HG03571 (cell line): ENCODE measurements at regions not wholly inside any gene's neighbourhood (a gene's known extent, or its start where the extent isn't known, plus 50 kb on each side); places are given as distances from the start of the nearest gene placed in this dataset.

Source experiments
- ATAC-seq: cut with Tn5 transposase; IDR thresholded peaks from one replicate; pipeline ENCODE4 v1.9.1; 2021; ENCODE audit not compliant: unreplicated experiment

DNA sequence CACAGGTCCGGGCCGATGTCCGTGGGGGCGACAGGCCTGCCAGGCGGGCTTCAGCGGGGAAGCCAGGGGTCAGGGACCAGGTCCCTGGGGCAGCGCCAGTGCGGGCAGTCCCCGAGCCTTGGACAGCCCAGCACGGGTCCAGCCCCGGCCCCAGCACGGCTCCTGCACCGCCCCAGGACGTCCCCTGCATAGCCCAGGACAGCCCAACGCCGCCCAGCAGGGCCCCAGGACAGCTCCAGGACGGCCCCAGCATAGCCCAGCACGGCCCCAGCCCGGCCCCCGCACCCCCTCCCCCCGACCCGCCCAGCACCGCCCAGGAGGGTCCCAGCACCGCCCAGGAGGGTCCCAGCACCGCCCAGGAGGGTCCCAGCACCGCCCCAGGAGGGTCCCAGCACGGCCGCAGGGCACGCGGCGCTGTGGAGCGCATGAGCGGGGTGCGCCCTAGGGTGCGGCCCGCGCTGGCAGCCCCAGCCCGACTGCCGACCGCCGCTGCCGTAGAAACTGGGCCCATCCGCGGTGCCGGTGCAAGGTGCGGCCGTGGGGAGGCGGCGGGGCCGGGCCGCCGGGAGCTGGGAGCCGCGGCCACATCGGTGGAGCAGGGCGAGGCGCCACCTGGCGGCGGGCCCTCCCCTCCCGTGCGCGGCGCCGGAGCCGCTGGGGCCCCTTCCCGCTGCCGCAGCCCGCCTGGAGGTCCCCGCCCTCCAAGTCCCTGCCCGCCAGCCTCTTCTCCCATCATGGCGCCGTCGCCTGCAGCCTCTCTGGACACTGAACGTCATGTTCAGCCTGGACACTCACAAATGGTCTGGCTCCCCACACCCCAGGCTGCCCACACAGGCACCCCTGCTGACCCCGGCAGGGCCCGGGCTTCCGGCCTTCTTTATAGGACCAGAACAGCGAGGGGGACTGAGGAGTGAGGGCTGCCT is 106.8 kb upstream of the NKX1-1 start:
- ATAC-seq, result no peak

DNA sequence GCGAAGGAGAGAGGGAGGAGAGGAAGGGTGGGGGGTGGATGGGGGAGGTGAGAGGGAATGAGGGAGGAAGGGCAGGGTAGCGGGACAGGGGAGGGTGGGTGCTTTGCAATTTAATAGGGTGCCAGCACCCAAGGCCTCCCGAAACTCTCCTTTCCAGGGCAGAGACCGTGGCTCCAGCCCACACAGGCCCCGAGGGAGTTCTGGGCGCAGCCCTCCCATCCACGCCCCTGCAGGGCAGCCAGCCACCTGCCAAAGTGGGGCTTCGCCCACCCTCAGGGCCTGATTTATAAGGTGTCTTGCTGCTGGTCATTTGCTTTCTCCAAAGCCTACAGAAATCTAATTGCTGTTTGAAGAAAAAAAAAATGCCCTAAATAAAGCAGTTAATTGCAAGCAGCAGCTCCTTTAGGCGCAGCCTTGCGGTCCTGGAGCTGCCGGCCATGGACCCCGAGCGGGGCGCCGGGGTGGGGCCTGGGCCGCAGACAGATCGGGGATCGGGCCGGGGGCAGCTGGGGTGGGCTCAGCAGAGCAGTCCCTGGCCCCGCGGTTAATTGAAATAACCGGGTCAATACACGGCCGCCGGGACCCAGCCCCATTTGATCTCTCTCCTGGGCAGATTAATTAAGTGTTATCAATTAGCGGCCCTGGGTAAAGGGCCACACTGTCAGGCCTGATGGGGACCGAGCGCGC is 106.0 kb upstream of the NKX1-1 start:
- no peak for ATAC-seq

DNA sequence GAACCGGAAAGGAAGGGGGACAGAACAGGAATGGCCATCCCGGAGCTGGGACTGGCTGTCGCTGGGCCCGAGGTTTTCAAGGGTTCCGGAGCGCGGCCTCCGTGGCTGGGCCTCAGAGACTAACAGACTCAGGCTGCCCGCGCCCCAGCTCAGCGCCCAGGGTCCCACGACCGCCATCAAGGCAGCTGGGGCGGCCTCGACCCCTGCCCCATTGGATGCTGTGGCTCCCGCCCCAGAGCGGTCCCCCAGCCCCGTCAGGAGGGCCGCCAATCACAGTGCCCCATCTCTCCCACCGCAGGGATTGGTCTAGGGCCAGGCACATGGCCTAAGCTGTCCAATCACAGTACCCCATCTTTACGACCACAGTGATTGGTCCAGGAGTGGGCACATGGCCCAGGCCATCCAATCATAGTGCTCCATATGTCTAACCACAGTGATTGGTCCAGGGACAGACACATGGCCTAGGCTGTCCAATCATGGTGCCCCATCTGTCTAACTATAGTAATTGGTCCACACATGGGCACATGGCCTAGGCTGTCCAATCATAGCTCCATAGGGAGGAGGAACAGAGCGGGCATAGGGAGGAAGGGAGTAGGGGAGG is 105.3 kb upstream of the NKX1-1 start:
- ATAC-seq, result no peak

DNA sequence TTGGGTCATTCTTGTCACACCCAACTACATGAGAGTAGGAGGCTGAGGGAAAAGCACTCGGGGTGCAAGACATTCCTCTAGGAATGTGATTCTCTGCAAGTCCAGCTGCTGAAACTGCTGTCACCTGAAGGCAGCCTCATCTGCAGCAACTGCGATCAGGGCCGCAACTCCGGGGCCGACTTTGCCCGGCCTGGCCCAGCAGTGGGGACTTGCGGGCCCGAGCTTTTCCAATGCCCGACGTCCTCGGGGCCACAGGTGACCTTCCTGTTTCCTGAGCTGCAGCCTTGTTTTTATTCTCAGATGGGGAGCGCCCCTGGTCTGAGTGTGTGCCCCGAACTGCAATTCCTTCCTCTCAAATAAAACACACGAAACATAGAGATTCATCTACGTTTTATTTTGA is 104.7 kb upstream of the NKX1-1 start:
- ATAC-seq, result no peak

DNA sequence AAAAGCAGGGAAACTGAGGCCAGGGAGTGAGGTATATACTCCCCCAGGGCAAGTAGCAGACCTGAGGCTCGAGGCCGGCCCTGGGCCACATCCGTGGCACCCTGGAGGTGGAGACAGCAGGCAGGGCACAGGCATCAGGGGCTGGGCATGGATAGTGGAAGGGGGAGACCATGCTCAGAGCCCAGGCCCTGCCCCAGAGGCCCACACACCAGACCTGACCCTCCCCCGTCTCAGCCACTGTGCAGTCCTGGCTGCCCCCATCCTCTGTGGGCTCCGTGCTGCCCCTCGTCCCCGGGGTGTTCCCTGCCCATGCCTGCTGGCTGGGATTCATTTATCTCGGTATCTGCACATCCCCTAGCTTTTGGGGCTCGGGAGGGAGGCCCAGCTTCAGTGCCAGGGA is 103.1 kb upstream of the NKX1-1 start:
- no peak for ATAC-seq

DNA sequence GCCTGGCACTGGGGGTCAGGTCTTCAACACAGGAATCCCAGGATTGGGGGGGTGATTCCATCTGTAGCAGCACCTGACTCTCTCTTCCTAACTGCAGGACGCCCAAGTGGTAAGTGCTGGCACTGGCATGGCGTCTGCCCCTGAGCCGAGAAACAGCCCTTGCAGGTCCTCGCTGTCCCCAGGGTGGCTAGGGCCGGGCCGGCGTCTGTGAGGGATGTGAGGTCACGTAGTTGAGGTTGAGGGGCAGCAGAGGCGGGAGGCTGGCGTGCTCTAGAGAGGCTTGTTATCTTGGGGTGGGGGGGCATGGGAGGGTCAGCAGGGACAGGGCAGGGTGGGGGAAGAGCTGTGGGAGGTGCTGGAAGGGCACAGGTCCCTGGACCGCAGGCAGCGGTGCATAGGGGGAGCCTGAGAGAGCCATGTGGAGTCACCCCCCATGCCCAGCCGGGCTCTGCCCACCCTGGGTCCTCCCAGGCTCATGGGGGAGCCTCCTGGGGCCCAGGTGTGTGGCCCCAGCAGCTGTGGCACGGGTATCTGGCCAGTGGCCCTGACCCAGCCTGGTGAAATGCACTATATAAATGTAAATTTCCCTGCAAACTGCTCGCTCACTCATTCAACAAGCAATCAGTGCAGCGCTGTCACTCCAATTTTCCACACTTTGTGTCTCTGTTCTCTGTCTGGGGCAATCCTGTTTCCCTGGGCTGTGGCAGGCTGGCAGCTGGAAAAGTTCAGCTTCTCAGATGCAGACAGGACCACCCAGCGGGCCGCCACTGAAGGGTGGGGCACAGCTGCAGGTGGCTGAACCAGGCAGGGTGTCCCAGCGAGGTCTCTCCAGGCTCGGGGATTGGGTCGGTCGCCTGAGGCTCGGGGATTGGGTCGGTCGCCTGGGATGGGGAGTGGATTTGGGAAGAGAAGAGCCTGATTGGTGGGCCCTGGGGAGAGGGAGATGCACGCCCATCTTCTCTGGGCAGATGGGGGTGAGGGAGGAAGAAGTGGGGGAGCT is 102.2 kb upstream of the NKX1-1 start:
- no peak for ATAC-seq

DNA sequence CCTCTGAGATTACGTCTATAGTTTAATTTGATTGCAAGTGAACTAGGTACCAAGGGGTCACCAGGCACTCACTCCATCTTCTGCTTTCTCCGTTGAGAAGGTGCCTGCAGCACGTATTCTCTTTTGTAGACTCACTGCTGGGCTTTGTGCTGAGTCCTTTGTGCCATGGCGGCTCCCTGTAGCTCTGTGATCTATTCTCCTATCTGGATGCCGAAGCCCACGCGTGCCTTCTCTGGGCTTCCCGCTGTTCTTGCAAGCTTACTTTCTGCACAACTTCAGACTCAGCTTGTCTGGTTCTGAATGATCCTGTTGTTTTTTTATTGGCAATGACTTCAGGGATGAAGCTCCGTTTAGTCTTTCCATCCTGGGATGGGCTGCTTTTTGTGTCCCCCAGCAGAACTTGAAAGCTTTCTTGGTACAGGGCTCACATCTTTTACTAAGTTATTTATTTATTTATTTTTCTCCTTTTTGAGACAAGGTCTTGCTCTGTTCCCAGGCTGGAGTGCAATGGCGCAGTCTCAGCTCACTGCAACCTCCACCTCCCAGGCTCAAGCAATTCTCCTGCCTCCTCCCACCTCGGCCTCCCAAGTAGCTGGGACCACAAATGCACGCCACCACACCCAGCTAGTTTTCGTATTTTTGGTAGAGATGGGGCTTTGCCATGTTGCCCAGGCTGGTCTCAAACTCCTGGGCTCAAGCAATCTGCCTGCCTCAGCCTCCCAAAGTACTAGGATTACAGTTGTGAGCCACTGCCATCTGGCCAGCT is 100.9 kb upstream of the NKX1-1 start:
- no peak for ATAC-seq

DNA sequence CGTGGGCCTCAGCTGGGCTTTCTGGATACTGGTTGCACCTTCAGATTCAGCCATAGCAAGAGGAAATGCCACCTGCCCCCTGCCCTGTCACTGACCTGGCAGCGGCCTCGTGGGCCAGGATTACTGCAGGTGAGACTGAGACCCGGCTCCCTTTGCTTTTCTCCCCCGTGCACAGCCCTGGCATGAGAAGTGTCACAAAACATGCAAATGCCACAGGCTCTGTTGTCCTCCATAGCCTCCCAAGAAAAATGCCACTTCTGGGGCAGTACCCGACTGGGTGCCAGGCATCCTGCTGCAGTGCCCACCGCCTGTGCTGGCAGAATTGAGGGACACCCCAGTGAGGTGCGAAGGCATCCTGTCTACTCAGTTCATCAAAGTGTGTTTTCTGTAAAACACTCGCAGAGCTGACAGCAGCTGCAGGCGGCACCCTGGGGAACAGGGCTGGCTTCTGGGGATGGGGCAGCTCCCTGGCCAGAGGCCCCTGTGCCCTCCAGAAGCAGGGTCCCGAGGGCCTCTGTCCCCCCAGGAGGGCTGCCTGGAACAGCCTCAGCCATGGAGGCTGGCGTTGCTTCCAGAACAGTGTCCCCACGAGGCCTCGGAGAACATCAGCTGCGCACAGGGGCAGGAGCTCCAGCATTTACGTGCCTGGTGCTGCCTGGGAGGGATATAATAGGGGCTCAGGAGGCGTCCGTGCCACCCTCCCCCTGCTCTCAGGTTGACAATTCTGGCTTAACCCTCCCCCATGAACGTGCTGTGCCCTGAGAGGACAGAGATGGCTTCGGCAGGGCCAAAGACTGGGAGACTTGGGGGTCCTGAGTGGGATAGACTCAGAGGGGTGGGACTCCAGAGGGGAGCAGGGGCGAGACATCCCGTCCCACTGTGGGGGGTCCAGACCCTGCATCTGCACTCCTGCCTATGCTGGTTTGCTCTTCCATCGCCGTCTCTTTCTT is 99.5 kb upstream of the NKX1-1 start:
- no peak for ATAC-seq

DNA sequence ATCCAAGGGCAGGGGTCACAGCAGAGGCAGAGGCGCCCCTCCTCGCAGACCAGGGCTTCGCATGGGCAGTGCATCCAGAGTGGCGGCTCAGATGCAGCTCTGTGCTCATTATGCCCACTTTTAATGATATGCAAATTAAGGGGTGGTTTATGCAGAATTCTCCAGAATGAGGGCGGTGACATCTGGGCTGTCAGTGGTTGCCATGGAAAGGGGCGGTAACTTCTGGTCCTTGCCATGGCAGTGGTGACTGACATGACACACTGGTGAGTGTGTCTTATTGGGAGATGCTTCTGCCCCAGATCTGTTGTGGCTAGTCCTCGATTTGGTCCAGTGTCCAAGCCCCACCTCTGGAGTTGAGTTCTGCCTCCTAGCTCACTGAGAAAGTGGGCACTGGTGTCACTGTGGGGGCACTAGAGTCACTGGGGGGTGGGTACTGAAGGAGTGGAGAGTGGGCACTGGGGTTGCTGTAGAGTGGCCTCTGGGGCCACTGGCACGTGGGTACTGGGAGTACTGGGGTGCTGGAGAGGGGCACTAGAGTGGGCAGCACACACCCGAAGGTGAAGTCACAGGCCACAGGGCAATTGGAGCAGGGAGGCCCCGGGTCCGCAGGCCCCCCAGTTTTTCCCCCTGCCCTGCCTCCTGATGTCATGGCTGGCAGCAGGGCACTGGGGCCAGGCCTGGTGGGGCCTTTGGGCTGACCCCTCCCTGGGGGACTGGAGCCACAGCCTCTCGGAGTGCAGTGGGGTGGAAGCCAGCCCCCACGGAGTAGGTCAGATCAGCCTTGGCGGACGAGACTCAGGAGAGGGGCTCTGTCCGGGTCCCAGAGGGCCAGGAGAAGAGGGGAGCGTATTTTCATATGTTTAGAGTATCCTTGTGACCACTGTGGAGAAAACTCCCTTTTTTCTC is 98.6 kb upstream of the NKX1-1 start:
- ATAC-seq, result no peak

DNA sequence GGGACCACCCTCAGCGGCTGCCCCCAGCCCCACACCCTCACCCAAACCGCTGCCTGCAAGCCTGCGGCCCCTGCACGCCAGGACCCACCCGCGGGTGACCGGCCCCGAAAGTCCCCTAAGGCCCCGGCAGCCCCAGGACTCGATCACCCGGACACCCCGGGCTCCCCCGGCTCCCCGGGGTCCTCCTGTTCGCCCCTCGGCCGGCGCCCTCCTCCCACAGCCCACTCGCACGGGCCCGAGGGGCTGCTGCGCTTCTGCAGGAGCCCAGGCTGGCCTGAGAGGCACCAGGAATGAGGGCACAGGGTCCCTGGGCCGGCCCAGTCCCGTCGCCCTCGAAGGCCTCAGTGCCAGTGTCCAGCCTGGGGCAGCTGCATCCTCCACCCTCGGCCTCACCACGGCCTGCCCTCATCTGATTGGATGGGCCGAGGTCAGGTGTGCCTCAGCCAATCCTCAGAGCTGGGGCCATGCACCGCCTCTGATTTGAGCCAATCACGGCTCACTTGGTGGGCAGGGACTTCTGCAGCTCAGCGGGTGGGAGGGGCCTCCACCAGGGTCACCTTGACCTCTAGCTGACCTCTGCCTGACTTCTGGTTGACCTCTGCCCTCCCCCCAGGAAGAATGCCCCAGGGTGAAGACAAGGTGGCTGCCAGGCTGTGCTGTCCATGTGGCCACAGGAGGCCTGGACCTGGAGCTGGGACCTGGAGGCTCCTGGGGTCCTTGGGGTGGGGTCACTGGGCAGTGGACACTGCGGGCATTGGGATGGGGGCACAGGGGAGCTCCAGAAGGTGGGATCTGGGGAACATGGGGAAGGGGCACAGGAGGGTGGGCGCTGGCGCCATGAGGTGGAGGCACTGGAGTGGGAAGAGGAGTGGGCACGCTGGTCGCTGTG is 97.6 kb upstream of the NKX1-1 start:
- ATAC-seq, result no peak

DNA sequence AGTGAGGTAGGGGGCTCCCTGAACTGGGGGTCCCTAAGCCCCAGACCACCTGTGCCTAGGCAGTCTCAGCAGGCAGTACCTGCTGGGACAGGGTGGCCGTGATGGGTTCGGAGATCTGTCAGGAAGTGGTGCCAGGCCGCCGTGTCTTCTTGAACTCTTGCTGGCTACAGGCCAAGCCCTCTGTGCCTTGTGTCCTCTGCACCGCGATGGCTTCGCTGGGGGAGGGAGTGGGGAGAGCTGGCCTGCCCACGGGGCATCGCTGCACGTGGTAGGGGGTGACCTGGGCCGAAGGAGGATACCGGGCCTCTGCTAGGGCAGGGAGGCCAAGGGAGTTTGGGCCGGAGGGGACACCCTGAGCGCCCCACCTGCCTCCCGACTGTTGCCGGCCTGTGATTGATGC is 96.7 kb upstream of the NKX1-1 start:
- no peak for ATAC-seq

DNA sequence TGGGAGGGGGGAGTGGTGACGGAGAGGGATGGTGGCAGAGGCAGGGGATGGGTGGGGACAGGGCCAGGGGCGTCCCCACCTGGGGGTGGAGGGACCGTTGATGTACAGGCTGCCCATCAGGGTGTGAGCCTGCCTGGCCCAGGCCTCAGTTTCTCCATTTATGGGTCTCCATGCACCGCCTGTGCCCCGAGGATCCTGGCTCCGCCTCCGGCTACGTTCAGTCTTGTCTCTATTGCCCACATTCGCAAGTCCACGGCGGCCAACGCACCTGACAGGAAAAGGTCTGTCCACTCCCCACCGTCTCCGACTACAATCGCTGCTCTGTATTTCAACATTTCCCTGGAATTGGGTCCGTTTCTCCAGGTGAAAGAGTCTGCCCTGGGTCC is 96.3 kb upstream of the NKX1-1 start:
- ATAC-seq, result no peak

DNA sequence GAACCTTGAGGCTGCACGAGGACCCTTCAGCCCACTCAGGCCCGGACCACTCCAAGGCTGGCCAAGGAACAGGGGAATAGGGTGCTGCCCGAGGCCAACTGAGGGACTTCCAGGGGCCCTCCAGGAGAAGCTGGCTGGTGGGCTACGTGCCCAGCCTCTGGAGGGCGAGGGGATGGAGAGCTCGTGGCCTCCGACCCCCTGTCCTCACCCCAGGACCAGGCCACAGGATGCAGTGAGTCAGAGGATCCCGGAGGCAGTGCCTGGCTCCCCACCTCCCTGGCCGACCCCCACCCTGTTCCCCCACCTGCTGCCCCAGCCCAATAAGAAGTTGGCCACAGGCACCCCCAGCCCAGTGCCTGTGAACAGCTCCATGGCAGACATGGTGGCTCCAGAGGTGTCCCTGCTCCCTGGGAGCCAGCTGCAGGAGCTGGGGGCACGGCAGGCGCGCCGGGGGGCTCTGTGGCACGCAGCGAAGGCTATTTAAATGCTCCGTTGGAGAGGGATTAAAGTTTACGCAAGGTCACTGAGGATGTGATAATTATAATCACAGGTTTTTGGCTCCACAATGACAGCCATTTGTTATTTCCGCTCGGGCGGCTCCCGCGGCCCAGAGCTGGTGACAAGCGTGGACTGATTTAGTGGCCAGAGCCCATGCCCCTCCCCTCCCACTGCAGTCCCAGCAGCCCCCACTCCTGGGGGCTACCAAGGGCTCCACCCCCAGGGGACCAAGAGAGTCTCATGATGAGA is 95.7 kb upstream of the NKX1-1 start:
- no peak for ATAC-seq

DNA sequence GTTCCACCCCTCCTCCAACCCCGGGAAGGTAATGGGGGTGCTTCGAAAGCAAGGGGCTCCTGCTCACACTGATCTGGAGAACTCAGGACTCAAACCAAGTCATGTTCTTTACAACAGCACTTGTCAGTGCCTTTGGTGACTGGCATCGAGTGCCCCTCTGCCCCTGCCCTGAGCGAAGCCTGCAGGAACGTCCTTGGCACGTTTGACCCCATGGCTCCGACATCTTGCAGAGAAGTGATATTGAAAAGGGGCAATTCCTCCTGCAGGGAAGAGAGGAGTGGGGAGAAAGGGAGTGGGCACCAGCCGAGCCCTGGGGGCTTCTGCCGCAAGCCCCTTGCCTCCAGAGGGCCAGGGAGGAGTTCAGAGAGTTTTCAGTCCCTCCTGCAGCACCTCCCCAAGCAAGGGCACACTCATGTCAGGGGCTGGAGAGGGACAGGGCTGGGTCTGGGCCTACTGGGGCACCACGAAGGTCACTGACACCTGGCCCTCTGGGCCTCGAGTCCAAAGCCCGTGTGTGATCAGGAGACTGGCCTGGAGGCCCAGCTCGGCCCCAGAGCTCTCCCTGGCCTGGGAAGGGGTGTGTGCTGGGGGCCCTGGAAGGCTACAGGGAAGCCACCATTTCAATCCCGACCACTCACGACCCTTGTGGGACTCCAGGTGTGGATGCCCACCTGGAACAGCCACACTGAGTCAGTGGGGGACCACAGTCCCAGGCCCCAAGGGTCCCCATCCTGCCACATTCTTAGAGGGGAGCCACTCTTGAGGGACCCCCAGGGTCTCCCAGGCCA is 94.9 kb upstream of the NKX1-1 start:
- ATAC-seq, result no peak

DNA sequence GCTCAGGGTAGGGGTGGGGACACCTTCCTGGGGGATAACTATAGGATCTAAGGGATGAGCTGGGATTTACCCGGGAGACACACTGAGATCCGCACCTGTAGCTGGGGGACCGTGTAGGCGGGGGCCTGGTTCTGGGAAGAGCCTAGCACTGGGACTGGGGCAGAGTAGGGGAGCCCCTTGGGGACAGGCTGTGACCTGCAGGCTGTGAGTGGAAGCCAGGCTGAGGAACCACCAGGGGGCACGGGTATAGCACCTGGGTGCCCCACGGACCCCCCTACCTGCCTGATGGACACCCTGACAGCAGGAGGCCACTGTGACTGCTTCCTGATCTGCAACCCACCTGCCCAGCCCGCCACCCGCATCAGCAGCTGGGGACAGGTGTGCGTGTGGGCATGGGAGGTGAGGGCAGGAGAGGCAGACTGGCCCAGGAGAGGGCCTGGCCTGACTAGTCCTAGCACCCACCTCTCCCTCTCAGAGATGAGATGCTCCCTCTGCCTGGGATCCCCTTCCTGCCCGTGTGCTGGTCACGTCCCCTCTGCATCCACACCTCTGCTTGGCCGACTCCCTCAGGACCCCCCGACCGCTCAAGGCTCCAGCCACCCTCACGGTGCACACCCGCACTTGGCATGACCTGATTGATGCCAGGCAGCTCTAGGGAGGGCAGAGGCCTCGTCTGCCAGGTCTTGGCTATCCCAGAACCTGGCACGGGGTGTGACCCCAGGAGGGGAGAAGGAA is 94.2 kb upstream of the NKX1-1 start:
- ATAC-seq, result no peak
